GM19463 (cell line): ENCODE measurements at regions not wholly inside any gene's neighbourhood (a gene's known extent, or its start where the extent isn't known, plus 50 kb on each side); places are given as distances from the start of the nearest gene placed in this dataset.

Experiments used
- ATAC-seq: cut with Tn5 transposase; IDR thresholded peaks from one replicate; pipeline ENCODE4 v1.9.1; 2021; ENCODE audit warnings: mild to moderate bottlenecking, moderate library complexity; ENCODE audit not compliant: unreplicated experiment

- ATAC-seq, result no peak
These were observed 127.9 kb downstream of the DLEU7 start for GRCh38 chr13:50715402-50716146.

GRCh38 chr13:50720861-50721671 lies 122.4 kb downstream of the DLEU7 start:
- no peak for ATAC-seq

- no peak for ATAC-seq
These were observed 121.9 kb downstream of the DLEU7 start for GRCh38 chr13:50721672-50721992.

GRCh38 chr13:50722440-50723125 lies 120.9 kb downstream of the DLEU7 start:
- no peak for ATAC-seq

GRCh38 chr13:50724438-50724837 lies 119.1 kb downstream of the DLEU7 start:
- no peak for ATAC-seq

- ATAC-seq, result no peak
These were observed 118.6 kb downstream of the DLEU7 start for GRCh38 chr13:50724913-50725312.

- no peak for ATAC-seq
These were observed 117.3 kb downstream of the DLEU7 start for GRCh38 chr13:50726164-50726563.

GRCh38 chr13:50729177-50729576 lies 114.3 kb downstream of the DLEU7 start:
- ATAC-seq, result no peak

- no peak for ATAC-seq
These were observed 112.8 kb downstream of the DLEU7 start for GRCh38 chr13:50730496-50731351.

- no peak for ATAC-seq
These were observed 112.1 kb downstream of the DLEU7 start for GRCh38 chr13:50731400-50731799.

- ATAC-seq, result no peak
These were observed 110.8 kb downstream of the DLEU7 start for GRCh38 chr13:50732712-50733111.

- ATAC-seq, result no peak
These were observed 110.1 kb downstream of the DLEU7 start for GRCh38 chr13:50733392-50733791.

GRCh38 chr13:50735071-50735470 lies 108.4 kb downstream of the DLEU7 start:
- ATAC-seq, result no peak

GRCh38 chr13:50740052-50740741 lies 103.3 kb downstream of the DLEU7 start:
- no peak for ATAC-seq

GRCh38 chr13:50742353-50742752 lies 101.1 kb downstream of the DLEU7 start:
- no peak for ATAC-seq

- ATAC-seq, result no peak
These were observed 100.5 kb downstream of the DLEU7 start for GRCh38 chr13:50742968-50743367.

- no peak for ATAC-seq
These were observed 99.3 kb downstream of the DLEU7 start for GRCh38 chr13:50744116-50744660.

GRCh38 chr13:50745542-50746115 lies 97.9 kb downstream of the DLEU7 start:
- no peak for ATAC-seq

- no peak for ATAC-seq
These were observed 95.6 kb downstream of the DLEU7 start for GRCh38 chr13:50747737-50748350.
